ENCODE measurements at regions not wholly inside any gene's neighbourhood (a gene's known extent, or its start where the extent isn't known, plus 50 kb on each side); places are given as distances from the start of the nearest gene placed in this dataset.

DNA sequence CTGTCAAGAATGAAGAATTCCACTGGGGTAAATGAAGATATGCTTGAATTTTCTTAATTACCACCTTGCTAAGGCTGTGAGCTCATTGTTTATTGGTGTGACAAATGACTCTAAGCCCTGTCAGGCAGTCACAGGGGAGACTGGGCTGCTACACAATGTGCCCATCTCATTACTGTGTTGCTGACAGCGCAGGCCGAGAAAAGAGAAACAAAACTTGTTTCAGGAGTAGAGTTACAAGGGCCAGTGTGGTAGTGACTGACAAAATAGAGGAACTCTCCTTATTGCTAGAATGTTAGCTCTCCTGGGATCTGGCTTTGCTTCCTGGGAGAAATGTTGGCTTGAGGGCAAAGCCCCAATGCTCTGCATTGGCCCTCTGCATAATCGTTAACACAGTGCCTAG lies 130.4 kb upstream of the CRBN start:
- no peak overlapping the region for H3K27ac Mint-ChIP-seq (ENCODE audit: unreplicated experiment)
- H3K4me3 Mint-ChIP-seq (ENCODE audit: unreplicated experiment) = no peak overlapping the region

DNA sequence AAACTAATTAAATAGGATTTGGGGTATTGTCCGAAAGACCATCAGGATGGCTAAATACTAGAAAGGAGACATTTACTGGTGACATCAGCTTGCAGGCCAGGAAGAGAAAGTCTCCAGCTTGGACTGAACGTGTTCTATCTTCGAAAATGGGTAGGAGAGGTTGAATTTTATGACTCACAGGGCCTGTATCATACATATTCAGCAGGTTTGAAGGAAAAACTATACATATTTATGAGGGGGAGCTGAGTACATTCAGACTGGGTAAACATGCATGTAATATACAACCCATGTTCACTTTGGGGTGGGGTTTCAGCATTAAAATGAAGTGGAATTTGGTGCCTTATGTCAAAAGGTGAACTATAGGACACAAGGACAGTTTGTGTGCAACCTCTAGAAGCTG lies 129.3 kb upstream of the CRBN start:
- H3K27ac Mint-ChIP-seq (ENCODE audit: unreplicated experiment) = no peak overlapping the region
- no peak overlapping the region for H3K4me3 Mint-ChIP-seq (ENCODE audit: unreplicated experiment)
- no peaks in the 10 kb centered on the region for H3K4me1 Mint-ChIP-seq (ENCODE audit: low read depth)
- TF ChIP-seq, protein P1, sequence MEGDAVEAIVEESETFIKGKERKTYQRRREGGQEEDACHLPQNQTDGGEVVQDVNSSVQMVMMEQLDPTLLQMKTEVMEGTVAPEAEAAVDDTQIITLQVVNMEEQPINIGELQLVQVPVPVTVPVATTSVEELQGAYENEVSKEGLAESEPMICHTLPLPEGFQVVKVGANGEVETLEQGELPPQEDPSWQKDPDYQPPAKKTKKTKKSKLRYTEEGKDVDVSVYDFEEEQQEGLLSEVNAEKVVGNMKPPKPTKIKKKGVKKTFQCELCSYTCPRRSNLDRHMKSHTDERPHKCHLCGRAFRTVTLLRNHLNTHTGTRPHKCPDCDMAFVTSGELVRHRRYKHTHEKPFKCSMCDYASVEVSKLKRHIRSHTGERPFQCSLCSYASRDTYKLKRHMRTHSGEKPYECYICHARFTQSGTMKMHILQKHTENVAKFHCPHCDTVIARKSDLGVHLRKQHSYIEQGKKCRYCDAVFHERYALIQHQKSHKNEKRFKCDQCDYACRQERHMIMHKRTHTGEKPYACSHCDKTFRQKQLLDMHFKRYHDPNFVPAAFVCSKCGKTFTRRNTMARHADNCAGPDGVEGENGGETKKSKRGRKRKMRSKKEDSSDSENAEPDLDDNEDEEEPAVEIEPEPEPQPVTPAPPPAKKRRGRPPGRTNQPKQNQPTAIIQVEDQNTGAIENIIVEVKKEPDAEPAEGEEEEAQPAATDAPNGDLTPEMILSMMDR (IDR thresholded peaks at IDR 0.05) = no peak
- no peak for DNase-seq (ENCODE audit: low spot score)
- no peaks in the 10 kb centered on the region for H3K27me3 Mint-ChIP-seq (ENCODE audit: low read depth)
- H3K9me3 Mint-ChIP-seq (ENCODE audit: low read depth) = peaks cover 2% of the 10 kb centered on the region
- H3K36me3 Mint-ChIP-seq (ENCODE audit: low read depth) = no peaks in the 10 kb centered on the region

More for the DNA sequence above, 130.4 kb upstream of the CRBN start:
- Mint-ChIP-seq H3K27me3 (ENCODE audit: low read depth) (no peaks in the 10 kb centered on the region), H3K36me3 (ENCODE audit: low read depth) (no peaks in the 10 kb centered on the region), H3K9me3 (ENCODE audit: low read depth) (peaks cover 2% of the 10 kb centered on the region), H3K4me1 (ENCODE audit: low read depth) (no peaks in the 10 kb centered on the region)
- DNase-seq (ENCODE audit: low spot score) = no peak
- TF ChIP-seq, protein P1 (IDR thresholded peaks at IDR 0.05) = no peak

DNA sequence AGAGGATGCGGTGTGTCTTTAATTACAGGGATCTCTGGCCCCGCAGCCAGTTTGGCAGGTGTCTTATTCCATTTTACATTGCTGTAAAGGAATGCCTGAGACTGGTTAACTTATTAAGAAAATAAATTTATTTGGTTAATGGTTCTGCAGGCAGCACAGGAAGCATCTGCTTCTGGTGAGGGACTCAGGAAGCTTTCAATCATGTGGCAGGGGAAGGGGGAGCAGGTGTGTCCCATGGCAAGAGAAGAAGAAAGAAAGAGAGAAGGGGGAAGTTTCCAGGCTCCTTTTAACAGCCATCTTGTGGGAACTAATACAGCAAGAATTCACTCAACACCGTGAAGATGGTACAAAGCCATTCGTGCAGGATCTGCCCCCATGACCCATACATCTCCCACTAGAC lies 128.0 kb upstream of the CRBN start:
- Mint-ChIP-seq H3K9me3 (ENCODE audit: low read depth) (peaks cover 2% of the 10 kb centered on the region), H3K4me3 (ENCODE audit: unreplicated experiment) (no peak overlapping the region), H3K4me1 (ENCODE audit: low read depth) (no peaks in the 10 kb centered on the region), H3K27ac (ENCODE audit: unreplicated experiment) (no peak overlapping the region), H3K27me3 (ENCODE audit: low read depth) (no peaks in the 10 kb centered on the region), H3K36me3 (ENCODE audit: low read depth) (no peaks in the 10 kb centered on the region)
- no peak for DNase-seq (ENCODE audit: low spot score)
- TF ChIP-seq, protein P1 (IDR thresholded peaks at IDR 0.05) = no peak

GRCh38 chr3:3305841-3306240 lies 126.3 kb upstream of the CRBN start:
- TF ChIP-seq, protein P1 (IDR thresholded peaks at IDR 0.05) = no peak
- H3K27ac Mint-ChIP-seq (ENCODE audit: unreplicated experiment) = no peak overlapping the region
- H3K9me3 Mint-ChIP-seq (ENCODE audit: low read depth) = peaks cover 2% of the 10 kb centered on the region
- H3K4me3 Mint-ChIP-seq (ENCODE audit: unreplicated experiment) = no peak overlapping the region
- no peak for DNase-seq (ENCODE audit: low spot score)
- no peaks in the 10 kb centered on the region for H3K27me3 Mint-ChIP-seq (ENCODE audit: low read depth)
- no peaks in the 10 kb centered on the region for H3K4me1 Mint-ChIP-seq (ENCODE audit: low read depth)
- H3K36me3 Mint-ChIP-seq (ENCODE audit: low read depth) = no peaks in the 10 kb centered on the region

GRCh38 chr3:3305084-3305483 lies 125.6 kb upstream of the CRBN start:
- no peak overlapping the region for H3K27ac Mint-ChIP-seq (ENCODE audit: unreplicated experiment)
- H3K9me3 Mint-ChIP-seq (ENCODE audit: low read depth) = peaks cover 2% of the 10 kb centered on the region
- H3K36me3 Mint-ChIP-seq (ENCODE audit: low read depth) = no peaks in the 10 kb centered on the region
- TF ChIP-seq, protein P1 (IDR thresholded peaks at IDR 0.05) = no peak
- no peaks in the 10 kb centered on the region for H3K27me3 Mint-ChIP-seq (ENCODE audit: low read depth)
- no peak for DNase-seq (ENCODE audit: low spot score)
- no peaks in the 10 kb centered on the region for H3K4me1 Mint-ChIP-seq (ENCODE audit: low read depth)
- H3K4me3 Mint-ChIP-seq (ENCODE audit: unreplicated experiment) = no peak overlapping the region

Measured in chondrocyte (in vitro differentiated cells).